ENCODE measurements at regions not wholly inside any gene's neighbourhood (a gene's known extent, or its start where the extent isn't known, plus 50 kb on each side); places are given as distances from the start of the nearest gene placed in this dataset.

DNA sequence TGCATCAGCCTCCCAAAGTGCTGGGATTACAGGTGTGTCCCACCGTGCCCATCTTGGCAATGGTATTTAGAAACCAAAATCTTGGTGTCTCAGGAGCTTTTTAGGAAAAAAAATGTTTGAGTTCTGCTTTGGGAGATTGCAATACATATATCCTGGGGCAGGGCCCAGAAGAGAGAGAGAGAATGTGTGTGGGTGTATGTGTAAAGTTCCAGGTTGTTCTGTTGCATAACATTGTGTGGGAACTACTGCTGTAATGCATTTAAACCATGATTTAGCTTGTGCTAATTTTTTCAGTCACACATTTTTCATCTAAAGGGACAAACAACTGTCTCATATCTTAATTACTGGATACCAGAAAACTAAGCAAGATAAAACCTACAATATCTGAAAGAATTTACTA lies 70.8 kb upstream of the NABP1 start:
- Histone ChIP-seq H3K4me3 (ENCODE audit: low read length in 2 of 2) (no peak overlapping the region), H3K9me3 (replicated peaks in 1 of 2; ENCODE audit: control insufficient read depth in 2 of 2, insufficient read depth in 1 of 2, low read depth in 1 of 2, low read length in 2 of 2) (peaks cover 0 to 2% of the 10 kb centered on the region in 2 donors), H4K91ac (ENCODE audit: low read depth, low read length, poor library complexity) (no peak overlapping the region), H2BK15ac (ENCODE audit: low read length) (no peak overlapping the region), H3K18ac (ENCODE audit: low read length) (no peak overlapping the region), H3K4me2 (ENCODE audit: insufficient read depth, low read length, poor library complexity, severe bottlenecking) (no peak overlapping the region), H3K79me1 (ENCODE audit: low read depth, low read length) (no peaks in the 10 kb centered on the region), H2AFZ (ENCODE audit: low read length) (no peak overlapping the region), H3K23ac (ENCODE audit: low read depth, low read length, poor library complexity) (no peak overlapping the region), H3K14ac (ENCODE audit: low read length) (no peak overlapping the region), H3K27ac (replicated peaks; ENCODE audit: low read length) (no peak overlapping the region), H2AK5ac (ENCODE audit: low read depth, low read length) (no peak overlapping the region), H4K8ac (ENCODE audit: low read depth, low read length) (no peak overlapping the region), H2BK5ac (ENCODE audit: low read length) (no peak overlapping the region), H3K36me3 (replicated peaks in 1 of 2; ENCODE audit: control insufficient read depth in 2 of 2, insufficient read depth in 2 of 2, low read length in 2 of 2) (no peaks in the 10 kb centered on the region), H3K9ac (ENCODE audit: low read depth, low read length, poor library complexity) (no peak overlapping the region), H3K27me3 (ENCODE audit: control insufficient read depth in 3 of 3, insufficient read depth in 3 of 3, low read depth in 1 of 3, low read length in 3 of 3) (no peaks in the 10 kb centered on the region), H2BK120ac (ENCODE audit: low read depth, low read length) (no peak overlapping the region), H3K4ac (ENCODE audit: low read length) (no peak overlapping the region), H3K4me1 (ENCODE audit: control insufficient read depth in 2 of 2, insufficient read depth in 1 of 2, low read depth in 1 of 2, low read length in 2 of 2) (peaks cover 0 to 2% of the 10 kb centered on the region in 2 donors), H2BK12ac (ENCODE audit: low read length) (no peak overlapping the region)
- no CpG with 5 or more reads among the region's 1 CpG for WGBS, 2 donors (ENCODE audit: extremely low coverage in 2 of 2, insufficient read length in 2 of 2, insufficient replicate concordance in 1 of 2)
- DNase-seq (ENCODE audit: low spot score) = no peak

DNA sequence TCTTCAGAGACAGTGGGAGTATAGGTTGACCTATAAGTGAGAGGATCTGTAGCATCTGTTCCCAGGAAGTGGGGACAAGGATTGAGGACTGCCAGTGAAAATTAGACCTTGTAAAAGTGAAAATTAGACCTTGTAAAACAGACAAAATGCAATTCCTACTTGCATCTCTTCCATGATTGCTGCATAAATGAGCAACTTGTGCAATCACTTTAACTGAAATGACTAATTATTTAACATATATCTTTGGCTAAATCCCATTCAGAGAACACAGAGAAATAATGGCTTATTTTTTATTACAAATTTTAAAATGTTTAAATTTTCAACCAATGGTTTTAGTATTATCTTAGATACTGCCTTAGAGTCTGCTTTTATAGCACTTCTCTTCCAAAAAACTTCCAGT lies 67.2 kb upstream of the NABP1 start:
- Histone ChIP-seq H3K27ac (replicated peaks; ENCODE audit: low read length) (no peak overlapping the region), H3K9me3 (replicated peaks in 1 of 2; ENCODE audit: control insufficient read depth in 2 of 2, insufficient read depth in 1 of 2, low read depth in 1 of 2, low read length in 2 of 2) (peaks cover 0 to 2% of the 10 kb centered on the region in 2 donors), H3K4me1 (ENCODE audit: control insufficient read depth in 2 of 2, insufficient read depth in 1 of 2, low read depth in 1 of 2, low read length in 2 of 2) (peaks cover 0 to 2% of the 10 kb centered on the region in 2 donors), H3K23ac (ENCODE audit: low read depth, low read length, poor library complexity) (no peak overlapping the region), H4K8ac (ENCODE audit: low read depth, low read length) (no peak overlapping the region), H2BK12ac (ENCODE audit: low read length) (no peak overlapping the region), H4K91ac (ENCODE audit: low read depth, low read length, poor library complexity) (no peak overlapping the region), H2BK120ac (ENCODE audit: low read depth, low read length) (no peak overlapping the region), H3K79me1 (ENCODE audit: low read depth, low read length) (no peaks in the 10 kb centered on the region), H3K4ac (ENCODE audit: low read length) (no peak overlapping the region), H3K4me2 (ENCODE audit: insufficient read depth, low read length, poor library complexity, severe bottlenecking) (no peak overlapping the region), H3K9ac (ENCODE audit: low read depth, low read length, poor library complexity) (no peak overlapping the region), H3K36me3 (replicated peaks in 1 of 2; ENCODE audit: control insufficient read depth in 2 of 2, insufficient read depth in 2 of 2, low read length in 2 of 2) (no peaks in the 10 kb centered on the region), H3K14ac (ENCODE audit: low read length) (no peak overlapping the region), H2AK5ac (ENCODE audit: low read depth, low read length) (no peak overlapping the region), H2BK5ac (ENCODE audit: low read length) (no peak overlapping the region), H3K27me3 (ENCODE audit: control insufficient read depth in 3 of 3, insufficient read depth in 3 of 3, low read depth in 1 of 3, low read length in 3 of 3) (no peaks in the 10 kb centered on the region), H3K4me3 (ENCODE audit: low read length in 2 of 2) (no peak overlapping the region), H2BK15ac (ENCODE audit: low read length) (no peak overlapping the region), H2AFZ (ENCODE audit: low read length) (no peak overlapping the region), H3K18ac (ENCODE audit: low read length) (no peak overlapping the region)
- DNase-seq (ENCODE audit: low spot score) = no peak

DNA sequence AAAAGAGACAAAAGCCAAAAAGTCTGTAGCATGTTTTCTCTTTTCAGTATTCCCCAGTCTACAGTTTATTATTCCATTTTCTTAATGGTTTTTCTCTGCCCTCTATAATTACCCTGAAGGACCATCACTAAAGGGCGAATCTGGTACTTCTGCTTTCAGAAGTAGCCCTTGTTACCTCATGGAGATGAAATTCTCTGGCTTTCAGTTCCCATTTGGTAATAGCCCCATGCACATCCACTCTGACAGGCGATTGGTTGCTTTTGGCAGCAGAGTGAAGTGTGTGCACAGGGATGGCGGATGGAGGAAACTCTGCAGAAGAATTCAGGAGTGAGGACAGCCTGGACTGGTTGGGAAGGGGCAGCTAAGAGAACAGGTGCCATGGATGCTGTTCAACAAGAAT lies 66.3 kb upstream of the NABP1 start:
- Histone ChIP-seq H3K9ac (ENCODE audit: low read depth, low read length, poor library complexity) (no peak overlapping the region), H3K18ac (ENCODE audit: low read length) (no peak overlapping the region), H2BK120ac (ENCODE audit: low read depth, low read length) (no peak overlapping the region), H3K36me3 (replicated peaks in 1 of 2; ENCODE audit: control insufficient read depth in 2 of 2, insufficient read depth in 2 of 2, low read length in 2 of 2) (no peaks in the 10 kb centered on the region), H2BK15ac (ENCODE audit: low read length) (no peak overlapping the region), H3K4me2 (ENCODE audit: insufficient read depth, low read length, poor library complexity, severe bottlenecking) (no peak overlapping the region), H4K8ac (ENCODE audit: low read depth, low read length) (peak overlapping the region; percentile 86), H3K4me1 (ENCODE audit: control insufficient read depth in 2 of 2, insufficient read depth in 1 of 2, low read depth in 1 of 2, low read length in 2 of 2) (peaks cover 0 to 2% of the 10 kb centered on the region in 2 donors), H3K27ac (replicated peaks; ENCODE audit: low read length) (no peak overlapping the region), H3K79me1 (ENCODE audit: low read depth, low read length) (no peaks in the 10 kb centered on the region), H2BK12ac (ENCODE audit: low read length) (no peak overlapping the region), H2AFZ (ENCODE audit: low read length) (no peak overlapping the region), H2AK5ac (ENCODE audit: low read depth, low read length) (no peak overlapping the region), H3K9me3 (replicated peaks in 1 of 2; ENCODE audit: control insufficient read depth in 2 of 2, insufficient read depth in 1 of 2, low read depth in 1 of 2, low read length in 2 of 2) (peaks cover 0 to 2% of the 10 kb centered on the region in 2 donors), H3K4ac (ENCODE audit: low read length) (no peak overlapping the region), H4K91ac (ENCODE audit: low read depth, low read length, poor library complexity) (no peak overlapping the region), H3K4me3 (ENCODE audit: low read length in 2 of 2) (no peak overlapping the region), H3K27me3 (ENCODE audit: control insufficient read depth in 3 of 3, insufficient read depth in 3 of 3, low read depth in 1 of 3, low read length in 3 of 3) (no peaks in the 10 kb centered on the region), H2BK5ac (ENCODE audit: low read length) (no peak overlapping the region), H3K23ac (ENCODE audit: low read depth, low read length, poor library complexity) (no peak overlapping the region), H3K14ac (ENCODE audit: low read length) (no peak overlapping the region)
- no peak for DNase-seq (ENCODE audit: low spot score)
- WGBS, 2 donors (ENCODE audit: extremely low coverage in 2 of 2, insufficient read length in 2 of 2, insufficient replicate concordance in 1 of 2) = no CpG with 5 or more reads among the region's 3 CpGs

DNA sequence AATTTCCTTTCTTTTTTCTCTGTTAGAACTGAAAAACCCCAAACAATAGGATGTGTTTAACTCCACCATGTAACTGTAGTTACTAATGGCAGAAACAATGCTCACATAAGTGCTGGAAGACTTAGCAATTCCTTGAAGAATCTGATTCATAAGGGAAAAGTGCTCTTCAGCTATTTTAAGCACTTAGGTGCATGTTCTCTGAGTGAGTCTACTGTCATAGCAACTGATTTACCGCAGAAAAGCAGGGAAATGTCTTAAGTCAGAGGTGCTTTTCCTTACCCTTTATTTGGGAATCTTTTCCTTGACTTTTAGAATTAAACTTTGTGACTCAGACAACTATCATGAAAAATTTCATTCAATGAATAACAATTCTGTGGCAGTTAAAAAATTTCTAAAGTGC lies 65.4 kb upstream of the NABP1 start:
- no peak overlapping the region for H3K27ac ChIP-seq (replicated peaks; ENCODE audit: low read length)
- H2AK5ac ChIP-seq (ENCODE audit: low read depth, low read length) = no peak overlapping the region
- no peak overlapping the region for H4K8ac ChIP-seq (ENCODE audit: low read depth, low read length)
- H2BK12ac ChIP-seq (ENCODE audit: low read length) = no peak overlapping the region
- no CpG with 5 or more reads among the region's 1 CpG for WGBS, 2 donors (ENCODE audit: extremely low coverage in 2 of 2, insufficient read length in 2 of 2, insufficient replicate concordance in 1 of 2)
- H3K18ac ChIP-seq (ENCODE audit: low read length) = no peak overlapping the region
- no peak for DNase-seq (ENCODE audit: low spot score)
- H2BK5ac ChIP-seq (ENCODE audit: low read length) = no peak overlapping the region
- H3K4me3 ChIP-seq (ENCODE audit: low read length in 2 of 2) = no peak overlapping the region
- H3K4me2 ChIP-seq (ENCODE audit: insufficient read depth, low read length, poor library complexity, severe bottlenecking) = no peak overlapping the region
- H3K23ac ChIP-seq (ENCODE audit: low read depth, low read length, poor library complexity) = no peak overlapping the region
- H3K4ac ChIP-seq (ENCODE audit: low read length) = no peak overlapping the region
- H3K27me3 ChIP-seq (ENCODE audit: control insufficient read depth in 3 of 3, insufficient read depth in 3 of 3, low read depth in 1 of 3, low read length in 3 of 3) = no peaks in the 10 kb centered on the region
- H2BK15ac ChIP-seq (ENCODE audit: low read length) = no peak overlapping the region
- H3K36me3 ChIP-seq (replicated peaks in 1 of 2; ENCODE audit: control insufficient read depth in 2 of 2, insufficient read depth in 2 of 2, low read length in 2 of 2) = no peaks in the 10 kb centered on the region
- no peak overlapping the region for H3K14ac ChIP-seq (ENCODE audit: low read length)
- no peak overlapping the region for H4K91ac ChIP-seq (ENCODE audit: low read depth, low read length, poor library complexity)
- peaks cover 0 to 2% of the 10 kb centered on the region in 2 donors for H3K4me1 ChIP-seq (ENCODE audit: control insufficient read depth in 2 of 2, insufficient read depth in 1 of 2, low read depth in 1 of 2, low read length in 2 of 2)
- peaks cover 0 to 3% of the 10 kb centered on the region in 2 donors for H3K9me3 ChIP-seq (replicated peaks in 1 of 2; ENCODE audit: control insufficient read depth in 2 of 2, insufficient read depth in 1 of 2, low read depth in 1 of 2, low read length in 2 of 2)
- no peak overlapping the region for H3K9ac ChIP-seq (ENCODE audit: low read depth, low read length, poor library complexity)
- H2AFZ ChIP-seq (ENCODE audit: low read length) = no peak overlapping the region
- no peaks in the 10 kb centered on the region for H3K79me1 ChIP-seq (ENCODE audit: low read depth, low read length)
- no peak overlapping the region for H2BK120ac ChIP-seq (ENCODE audit: low read depth, low read length)
